HL-60 (cell line): ENCODE measurements at regions not wholly inside any gene's neighbourhood (a gene's known extent, or its start where the extent isn't known, plus 50 kb on each side); places are given as distances from the start of the nearest gene placed in this dataset.

Experiments used
- DNase-seq, 2 experiments: peaks; one replicate each; pipeline ENCODE4 v3.0.0-alpha.2; 2010 to 2020; ENCODE audit warnings: low read depth in 1 of 2, low spot score in 1 of 2
- H3K27ac ChIP-seq: fragments of 250-450 bp; sonication (Bioruptor Pico); replicated peaks from 2 replicates; pipeline ENCODE4 v1.5.1; 2020; ENCODE audit warnings: mild to moderate bottlenecking, moderate library complexity
- H3K27me3 ChIP-seq: fragments of 250-450 bp; sonication (Bioruptor Pico); 2 replicates; pipeline ENCODE4 v1.5.1; 2021; ENCODE audit warnings: mild to moderate bottlenecking, moderate library complexity; ENCODE audit not compliant: insufficient read depth, poor library complexity, severe bottlenecking
- H3K4me3 ChIP-seq: replicated peaks from 2 replicates; pipeline ENCODE4 v1.5.1; 2011; ENCODE audit warnings: mild to moderate bottlenecking, control low read depth, low read length; ENCODE audit not compliant: insufficient read depth
- GABPA ChIP-seq: IDR thresholded peaks from 2 replicates; pipeline ENCODE4 v1.6.1; 2012; ENCODE audit warnings: low read depth
- POLR2AphosphoS5 ChIP-seq: IDR thresholded peaks from 2 replicates; pipeline ENCODE4 v1.6.1; 2012; ENCODE audit warnings: low read depth
- SPI1 ChIP-seq: IDR thresholded peaks from 2 replicates; pipeline ENCODE4 v1.6.1; 2012; ENCODE audit warnings: low read depth, mild to moderate bottlenecking, borderline replicate concordance
- TF ChIP-seq, protein P1 (sequence below): IDR thresholded peaks from 2 replicates; pipeline ENCODE4 v1.6.1; 2012; ENCODE audit warnings: low read depth; ENCODE audit not compliant: insufficient replicate concordance
- TF ChIP-seq, protein P2 (sequence below): IDR thresholded peaks from one replicate; pipeline ENCODE4 v1.5.1; 2011; ENCODE audit warnings: low read length, control low read depth, inconsistent platforms; ENCODE audit not compliant: insufficient read depth

DNA sequence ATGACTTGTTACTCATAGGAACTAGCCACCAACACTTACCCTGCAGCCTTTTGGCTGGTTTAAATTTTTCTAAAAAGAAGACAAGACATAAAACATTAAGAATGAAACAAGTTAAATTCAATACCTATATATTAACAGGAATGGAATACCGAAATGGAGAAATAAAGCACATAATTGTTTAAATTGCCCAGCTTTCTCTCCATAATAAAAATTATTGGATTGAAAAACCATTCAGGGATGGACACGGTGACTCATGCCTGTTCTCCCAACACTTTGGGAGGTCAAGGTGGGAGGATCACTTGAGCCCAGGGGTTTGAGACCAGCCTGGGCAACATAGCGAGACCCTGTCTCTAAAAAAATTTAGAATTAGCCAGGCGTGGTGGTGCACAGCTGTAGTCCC is 179.4 kb upstream of the MKLN1 start:
- Histone ChIP-seq H3K27me3 (no peaks in the 10 kb centered on the region), H3K27ac (no peak overlapping the region), H3K4me3 (no peak overlapping the region)
- DNase-seq: no peak
- no peak for TF ChIP-seq SPI1
- TF ChIP-seq, protein P1, sequence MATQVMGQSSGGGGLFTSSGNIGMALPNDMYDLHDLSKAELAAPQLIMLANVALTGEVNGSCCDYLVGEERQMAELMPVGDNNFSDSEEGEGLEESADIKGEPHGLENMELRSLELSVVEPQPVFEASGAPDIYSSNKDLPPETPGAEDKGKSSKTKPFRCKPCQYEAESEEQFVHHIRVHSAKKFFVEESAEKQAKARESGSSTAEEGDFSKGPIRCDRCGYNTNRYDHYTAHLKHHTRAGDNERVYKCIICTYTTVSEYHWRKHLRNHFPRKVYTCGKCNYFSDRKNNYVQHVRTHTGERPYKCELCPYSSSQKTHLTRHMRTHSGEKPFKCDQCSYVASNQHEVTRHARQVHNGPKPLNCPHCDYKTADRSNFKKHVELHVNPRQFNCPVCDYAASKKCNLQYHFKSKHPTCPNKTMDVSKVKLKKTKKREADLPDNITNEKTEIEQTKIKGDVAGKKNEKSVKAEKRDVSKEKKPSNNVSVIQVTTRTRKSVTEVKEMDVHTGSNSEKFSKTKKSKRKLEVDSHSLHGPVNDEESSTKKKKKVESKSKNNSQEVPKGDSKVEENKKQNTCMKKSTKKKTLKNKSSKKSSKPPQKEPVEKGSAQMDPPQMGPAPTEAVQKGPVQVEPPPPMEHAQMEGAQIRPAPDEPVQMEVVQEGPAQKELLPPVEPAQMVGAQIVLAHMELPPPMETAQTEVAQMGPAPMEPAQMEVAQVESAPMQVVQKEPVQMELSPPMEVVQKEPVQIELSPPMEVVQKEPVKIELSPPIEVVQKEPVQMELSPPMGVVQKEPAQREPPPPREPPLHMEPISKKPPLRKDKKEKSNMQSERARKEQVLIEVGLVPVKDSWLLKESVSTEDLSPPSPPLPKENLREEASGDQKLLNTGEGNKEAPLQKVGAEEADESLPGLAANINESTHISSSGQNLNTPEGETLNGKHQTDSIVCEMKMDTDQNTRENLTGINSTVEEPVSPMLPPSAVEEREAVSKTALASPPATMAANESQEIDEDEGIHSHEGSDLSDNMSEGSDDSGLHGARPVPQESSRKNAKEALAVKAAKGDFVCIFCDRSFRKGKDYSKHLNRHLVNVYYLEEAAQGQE: no peak
- TF ChIP-seq GABPA: no peak
- TF ChIP-seq, protein P2, sequence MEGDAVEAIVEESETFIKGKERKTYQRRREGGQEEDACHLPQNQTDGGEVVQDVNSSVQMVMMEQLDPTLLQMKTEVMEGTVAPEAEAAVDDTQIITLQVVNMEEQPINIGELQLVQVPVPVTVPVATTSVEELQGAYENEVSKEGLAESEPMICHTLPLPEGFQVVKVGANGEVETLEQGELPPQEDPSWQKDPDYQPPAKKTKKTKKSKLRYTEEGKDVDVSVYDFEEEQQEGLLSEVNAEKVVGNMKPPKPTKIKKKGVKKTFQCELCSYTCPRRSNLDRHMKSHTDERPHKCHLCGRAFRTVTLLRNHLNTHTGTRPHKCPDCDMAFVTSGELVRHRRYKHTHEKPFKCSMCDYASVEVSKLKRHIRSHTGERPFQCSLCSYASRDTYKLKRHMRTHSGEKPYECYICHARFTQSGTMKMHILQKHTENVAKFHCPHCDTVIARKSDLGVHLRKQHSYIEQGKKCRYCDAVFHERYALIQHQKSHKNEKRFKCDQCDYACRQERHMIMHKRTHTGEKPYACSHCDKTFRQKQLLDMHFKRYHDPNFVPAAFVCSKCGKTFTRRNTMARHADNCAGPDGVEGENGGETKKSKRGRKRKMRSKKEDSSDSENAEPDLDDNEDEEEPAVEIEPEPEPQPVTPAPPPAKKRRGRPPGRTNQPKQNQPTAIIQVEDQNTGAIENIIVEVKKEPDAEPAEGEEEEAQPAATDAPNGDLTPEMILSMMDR: no peak
- TF ChIP-seq POLR2AphosphoS5: no peak

DNA sequence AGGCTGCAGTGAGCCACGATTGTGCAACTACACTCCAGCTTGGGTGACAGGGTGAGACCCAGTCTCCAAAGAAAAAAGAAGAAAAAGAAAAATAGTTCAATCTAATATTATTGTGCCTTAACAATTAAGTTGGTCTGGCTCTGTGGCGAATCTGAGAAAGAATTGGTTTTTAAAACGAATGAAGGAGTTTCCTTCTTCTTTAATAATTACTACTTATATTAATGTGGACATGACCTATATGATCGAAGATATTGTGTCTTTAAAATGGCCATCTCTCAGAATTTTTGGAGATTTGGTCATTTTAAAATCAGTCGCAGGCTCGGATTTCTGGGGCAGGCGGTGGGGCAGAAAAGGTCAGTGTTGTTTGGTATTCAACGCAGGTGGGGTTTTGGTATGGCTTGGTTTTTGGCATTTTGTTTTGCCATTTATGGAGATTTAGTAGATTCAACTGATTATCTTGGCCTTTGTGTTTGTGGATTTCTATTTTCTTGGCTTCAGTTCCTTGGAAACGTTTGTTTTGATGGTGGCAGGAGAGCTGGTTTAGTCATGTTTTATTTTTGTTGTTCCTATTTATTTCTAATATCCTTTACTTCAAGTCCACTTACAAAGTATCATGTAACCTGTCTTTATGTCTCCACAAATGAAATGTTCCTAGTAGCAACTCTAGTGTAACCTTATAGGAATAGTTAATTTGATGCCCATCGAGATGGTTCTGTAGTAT is 178.8 kb upstream of the MKLN1 start:
- no peak for DNase-seq
- H3K27me3 ChIP-seq: no peaks in the 10 kb centered on the region
- H3K27ac ChIP-seq: no peak overlapping the region
- H3K4me3 ChIP-seq: no peak overlapping the region
- TF ChIP-seq POLR2AphosphoS5 (no peak), SPI1 (no peak), GABPA (no peak)

DNA sequence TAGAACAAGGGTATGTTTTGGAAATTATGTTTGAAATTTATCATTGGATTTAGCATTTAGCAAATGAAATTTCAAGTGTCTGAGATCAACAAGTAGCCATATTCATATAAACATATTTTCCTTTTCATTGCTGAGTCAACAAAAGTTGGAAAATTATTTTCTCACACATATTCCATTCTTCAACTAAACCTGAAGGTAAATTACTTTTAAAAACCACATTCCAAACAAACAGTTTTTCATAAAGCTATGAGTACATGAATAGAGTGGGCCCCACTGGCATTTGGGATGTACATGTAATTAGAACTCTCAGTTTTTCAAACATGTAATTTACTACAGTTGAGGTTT is 178.3 kb upstream of the MKLN1 start:
- TF ChIP-seq, protein P2: no peak
- TF ChIP-seq GABPA (no peak), POLR2AphosphoS5 (no peak), SPI1 (no peak)
- TF ChIP-seq, protein P1: no peak
- Histone ChIP-seq H3K4me3 (no peak overlapping the region), H3K27ac (no peak overlapping the region), H3K27me3 (no peaks in the 10 kb centered on the region)
- no peak for DNase-seq

DNA sequence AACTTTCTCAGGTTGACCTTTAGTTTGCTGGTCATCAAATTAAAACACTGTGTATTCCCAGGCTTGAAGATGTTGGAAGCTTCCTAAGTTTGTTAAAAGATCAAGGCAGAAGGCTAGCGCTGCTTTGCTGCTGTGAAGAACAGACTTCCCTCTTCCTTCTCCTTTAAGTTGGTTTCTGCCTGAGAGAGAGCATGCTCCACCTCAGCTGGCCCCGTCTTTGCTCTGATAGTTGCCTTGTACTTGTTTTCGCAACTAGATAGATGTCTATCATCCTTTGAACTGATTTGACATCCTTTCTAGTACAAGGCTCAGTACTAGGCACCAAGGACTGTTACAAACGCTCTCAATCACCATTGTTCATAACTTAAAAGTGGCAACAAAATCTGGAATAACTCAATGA is 177.8 kb upstream of the MKLN1 start:
- Histone ChIP-seq H3K27ac (no peak overlapping the region), H3K4me3 (no peak overlapping the region), H3K27me3 (no peaks in the 10 kb centered on the region)
- DNase-seq: no peak
- TF ChIP-seq, protein P2: no peak
- TF ChIP-seq POLR2AphosphoS5 (no peak), SPI1 (no peak), GABPA (no peak)
- TF ChIP-seq, protein P1: no peak
